ENCODE measurements at regions not wholly inside any gene's neighbourhood (a gene's known extent, or its start where the extent isn't known, plus 50 kb on each side); places are given as distances from the start of the nearest gene placed in this dataset.
A peak's percentile ranks its signal among the peaks of the same experiment; 100 is the strongest.

DNA sequence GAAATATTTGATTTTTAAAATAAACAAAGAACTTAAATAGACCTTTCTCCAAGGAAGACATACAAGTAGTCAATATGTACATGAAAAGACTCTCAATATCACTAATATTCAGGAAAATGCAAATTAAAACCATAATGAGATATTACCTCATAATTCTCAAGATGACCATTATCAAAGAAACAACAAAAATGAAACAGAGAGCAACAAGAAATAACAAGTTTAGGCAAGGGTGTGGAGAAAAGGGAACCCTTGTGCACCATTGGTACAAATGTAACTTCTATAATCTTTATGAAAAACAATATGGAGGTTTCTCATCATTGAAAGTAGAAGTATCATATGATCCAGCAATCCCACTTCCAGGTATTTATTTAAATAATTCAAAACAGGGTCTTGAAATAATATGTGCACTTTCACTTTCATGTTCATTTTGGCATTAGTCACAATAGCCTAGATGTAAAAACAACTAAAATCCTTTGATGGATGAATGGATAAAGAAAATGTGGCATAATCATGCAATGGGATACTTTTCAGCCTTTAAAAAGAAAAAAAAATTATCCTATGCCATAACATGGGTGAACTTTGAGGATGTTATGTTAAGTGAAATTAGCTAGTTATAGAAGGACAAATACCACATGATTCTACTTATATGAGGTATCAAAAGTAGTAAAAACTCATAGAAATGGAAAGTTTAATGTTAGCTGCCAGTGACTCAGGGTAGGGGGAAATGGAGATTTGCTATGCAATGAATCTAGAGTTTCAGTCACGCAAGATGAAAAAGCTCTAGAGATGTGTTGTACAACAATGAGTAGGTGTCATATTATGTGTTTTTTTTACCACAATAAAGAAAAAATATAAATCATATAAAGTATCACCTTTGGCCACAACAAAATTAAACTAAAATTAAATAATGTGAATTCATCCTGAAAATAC is 114.5 kb upstream of the LYPLAL1 start:
- TF ChIP-seq, protein P1, sequence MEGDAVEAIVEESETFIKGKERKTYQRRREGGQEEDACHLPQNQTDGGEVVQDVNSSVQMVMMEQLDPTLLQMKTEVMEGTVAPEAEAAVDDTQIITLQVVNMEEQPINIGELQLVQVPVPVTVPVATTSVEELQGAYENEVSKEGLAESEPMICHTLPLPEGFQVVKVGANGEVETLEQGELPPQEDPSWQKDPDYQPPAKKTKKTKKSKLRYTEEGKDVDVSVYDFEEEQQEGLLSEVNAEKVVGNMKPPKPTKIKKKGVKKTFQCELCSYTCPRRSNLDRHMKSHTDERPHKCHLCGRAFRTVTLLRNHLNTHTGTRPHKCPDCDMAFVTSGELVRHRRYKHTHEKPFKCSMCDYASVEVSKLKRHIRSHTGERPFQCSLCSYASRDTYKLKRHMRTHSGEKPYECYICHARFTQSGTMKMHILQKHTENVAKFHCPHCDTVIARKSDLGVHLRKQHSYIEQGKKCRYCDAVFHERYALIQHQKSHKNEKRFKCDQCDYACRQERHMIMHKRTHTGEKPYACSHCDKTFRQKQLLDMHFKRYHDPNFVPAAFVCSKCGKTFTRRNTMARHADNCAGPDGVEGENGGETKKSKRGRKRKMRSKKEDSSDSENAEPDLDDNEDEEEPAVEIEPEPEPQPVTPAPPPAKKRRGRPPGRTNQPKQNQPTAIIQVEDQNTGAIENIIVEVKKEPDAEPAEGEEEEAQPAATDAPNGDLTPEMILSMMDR (IDR thresholded peaks at IDR 0.05 in 2 of 3, conservative IDR thresholded peaks at IDR 0.05 in 1 of 3; ENCODE audit: control insufficient read depth in 2 of 3, extremely low read depth in 1 of 3, insufficient read depth in 1 of 3, low read depth in 3 of 3, low read length in 3 of 3), result no peak
- TF ChIP-seq, protein P2, sequence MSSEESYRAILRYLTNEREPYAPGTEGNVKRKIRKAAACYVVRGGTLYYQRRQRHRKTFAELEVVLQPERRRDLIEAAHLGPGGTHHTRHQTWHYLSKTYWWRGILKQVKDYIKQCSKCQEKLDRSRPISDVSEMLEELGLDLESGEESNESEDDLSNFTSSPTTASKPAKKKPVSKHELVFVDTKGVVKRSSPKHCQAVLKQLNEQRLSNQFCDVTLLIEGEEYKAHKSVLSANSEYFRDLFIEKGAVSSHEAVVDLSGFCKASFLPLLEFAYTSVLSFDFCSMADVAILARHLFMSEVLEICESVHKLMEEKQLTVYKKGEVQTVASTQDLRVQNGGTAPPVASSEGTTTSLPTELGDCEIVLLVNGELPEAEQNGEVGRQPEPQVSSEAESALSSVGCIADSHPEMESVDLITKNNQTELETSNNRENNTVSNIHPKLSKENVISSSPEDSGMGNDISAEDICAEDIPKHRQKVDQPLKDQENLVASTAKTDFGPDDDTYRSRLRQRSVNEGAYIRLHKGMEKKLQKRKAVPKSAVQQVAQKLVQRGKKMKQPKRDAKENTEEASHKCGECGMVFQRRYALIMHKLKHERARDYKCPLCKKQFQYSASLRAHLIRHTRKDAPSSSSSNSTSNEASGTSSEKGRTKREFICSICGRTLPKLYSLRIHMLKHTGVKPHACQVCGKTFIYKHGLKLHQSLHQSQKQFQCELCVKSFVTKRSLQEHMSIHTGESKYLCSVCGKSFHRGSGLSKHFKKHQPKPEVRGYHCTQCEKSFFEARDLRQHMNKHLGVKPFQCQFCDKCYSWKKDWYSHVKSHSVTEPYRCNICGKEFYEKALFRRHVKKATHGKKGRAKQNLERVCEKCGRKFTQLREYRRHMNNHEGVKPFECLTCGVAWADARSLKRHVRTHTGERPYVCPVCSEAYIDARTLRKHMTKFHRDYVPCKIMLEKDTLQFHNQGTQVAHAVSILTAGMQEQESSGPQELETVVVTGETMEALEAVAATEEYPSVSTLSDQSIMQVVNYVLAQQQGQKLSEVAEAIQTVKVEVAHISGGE (CRISPR knock-in tag; IDR thresholded peaks at IDR 0.05), result no peak
- TF ChIP-seq, protein P3, sequence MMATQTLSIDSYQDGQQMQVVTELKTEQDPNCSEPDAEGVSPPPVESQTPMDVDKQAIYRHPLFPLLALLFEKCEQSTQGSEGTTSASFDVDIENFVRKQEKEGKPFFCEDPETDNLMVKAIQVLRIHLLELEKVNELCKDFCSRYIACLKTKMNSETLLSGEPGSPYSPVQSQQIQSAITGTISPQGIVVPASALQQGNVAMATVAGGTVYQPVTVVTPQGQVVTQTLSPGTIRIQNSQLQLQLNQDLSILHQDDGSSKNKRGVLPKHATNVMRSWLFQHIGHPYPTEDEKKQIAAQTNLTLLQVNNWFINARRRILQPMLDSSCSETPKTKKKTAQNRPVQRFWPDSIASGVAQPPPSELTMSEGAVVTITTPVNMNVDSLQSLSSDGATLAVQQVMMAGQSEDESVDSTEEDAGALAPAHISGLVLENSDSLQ (IDR thresholded peaks at IDR 0.05), result no peak
- TF ChIP-seq BHLHE40 (IDR thresholded peaks at IDR 0.05; ENCODE audit: borderline replicate concordance in 1 of 2, low read depth in 2 of 2, low read length in 1 of 2) (no peak), JUNB (IDR thresholded peaks at IDR 0.05) (peak; percentile 78), RFX5 (IDR thresholded peaks at IDR 0.05; ENCODE audit: low read depth, low read length) (no peak), NRF1 (conservative IDR thresholded peaks at IDR 0.05; ENCODE audit: low read depth, low read length) (no peak), TBL1XR1 (IDR thresholded peaks at IDR 0.05; ENCODE audit: low read depth, low read length) (no peak), HDGF (IDR thresholded peaks at IDR 0.05) (no peak)
- TF ChIP-seq, protein P4, sequence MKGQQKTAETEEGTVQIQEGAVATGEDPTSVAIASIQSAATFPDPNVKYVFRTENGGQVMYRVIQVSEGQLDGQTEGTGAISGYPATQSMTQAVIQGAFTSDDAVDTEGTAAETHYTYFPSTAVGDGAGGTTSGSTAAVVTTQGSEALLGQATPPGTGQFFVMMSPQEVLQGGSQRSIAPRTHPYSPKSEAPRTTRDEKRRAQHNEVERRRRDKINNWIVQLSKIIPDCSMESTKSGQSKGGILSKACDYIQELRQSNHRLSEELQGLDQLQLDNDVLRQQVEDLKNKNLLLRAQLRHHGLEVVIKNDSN (IDR thresholded peaks at IDR 0.05; ENCODE audit: borderline replicate concordance, extremely low read length, insufficient read depth, low read depth, low read length), result no peak

Measured in GM12878 (cell line).